B cell (primary cell): ENCODE measurements at regions not wholly inside any gene's neighbourhood (a gene's known extent, or its start where the extent isn't known, plus 50 kb on each side); places are given as distances from the start of the nearest gene placed in this dataset.

ENCODE experiments used
- EZH2 ChIP-seq: IDR thresholded peaks from 2 replicates; pipeline ENCODE4 v1.6.1; 2012; ENCODE audit warnings: borderline replicate concordance, low read depth, mild to moderate bottlenecking, moderate library complexity, low read length; ENCODE audit not compliant: insufficient read depth, poor library complexity, severe bottlenecking
- TF ChIP-seq, protein P1 (sequence below): fragments of 200-600 bp; IDR thresholded peaks from one replicate; pipeline ENCODE4 v1.8.0; 2022; ENCODE audit warnings: antibody characterized with exemption, mild to moderate bottlenecking

DNA sequence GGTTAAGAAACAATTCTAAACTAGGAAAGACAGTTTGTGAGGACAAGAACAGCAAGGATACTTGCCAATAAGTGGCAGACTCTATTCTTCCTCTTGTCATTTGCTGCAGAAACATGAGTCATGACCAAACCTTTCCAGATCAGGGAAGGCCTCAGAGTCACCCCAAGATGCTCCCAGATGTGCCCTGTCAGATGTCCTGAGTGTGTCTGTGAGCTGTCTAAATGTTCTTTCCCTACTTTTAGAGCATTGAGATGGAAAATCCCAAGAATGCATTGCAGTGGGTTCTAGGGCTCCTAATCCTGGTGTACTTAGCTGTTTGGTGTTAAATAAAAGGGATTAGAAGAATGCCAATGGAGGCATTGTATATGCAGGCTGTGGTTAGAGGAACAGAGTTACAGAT, 57.5 kb upstream of the KIAA0040 start:
- TF ChIP-seq, protein P1, sequence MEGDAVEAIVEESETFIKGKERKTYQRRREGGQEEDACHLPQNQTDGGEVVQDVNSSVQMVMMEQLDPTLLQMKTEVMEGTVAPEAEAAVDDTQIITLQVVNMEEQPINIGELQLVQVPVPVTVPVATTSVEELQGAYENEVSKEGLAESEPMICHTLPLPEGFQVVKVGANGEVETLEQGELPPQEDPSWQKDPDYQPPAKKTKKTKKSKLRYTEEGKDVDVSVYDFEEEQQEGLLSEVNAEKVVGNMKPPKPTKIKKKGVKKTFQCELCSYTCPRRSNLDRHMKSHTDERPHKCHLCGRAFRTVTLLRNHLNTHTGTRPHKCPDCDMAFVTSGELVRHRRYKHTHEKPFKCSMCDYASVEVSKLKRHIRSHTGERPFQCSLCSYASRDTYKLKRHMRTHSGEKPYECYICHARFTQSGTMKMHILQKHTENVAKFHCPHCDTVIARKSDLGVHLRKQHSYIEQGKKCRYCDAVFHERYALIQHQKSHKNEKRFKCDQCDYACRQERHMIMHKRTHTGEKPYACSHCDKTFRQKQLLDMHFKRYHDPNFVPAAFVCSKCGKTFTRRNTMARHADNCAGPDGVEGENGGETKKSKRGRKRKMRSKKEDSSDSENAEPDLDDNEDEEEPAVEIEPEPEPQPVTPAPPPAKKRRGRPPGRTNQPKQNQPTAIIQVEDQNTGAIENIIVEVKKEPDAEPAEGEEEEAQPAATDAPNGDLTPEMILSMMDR = no peak
- TF ChIP-seq EZH2 = no peak
